NCI-H82 treated with DMSO at 0.1 percent for 48 hours (cell line): ENCODE measurements at regions not wholly inside any gene's neighbourhood (a gene's known extent, or its start where the extent isn't known, plus 50 kb on each side); places are given as distances from the start of the nearest gene placed in this dataset.

Source experiments
- DNase-seq: peaks from one replicate; lab custom pipeline; 2025; ENCODE audit not compliant: unreplicated experiment; lab: John Stamatoyannopoulos, UW

GRCh38 chr2:134136731-134137130, 117.1 kb upstream of the MGAT5 start:
- DNase-seq, result no peak

- DNase-seq, result no peak
Measured at GRCh38 chr2:134137182-134137611, 116.7 kb upstream of the MGAT5 start.

- DNase-seq, result no peak
Measured at GRCh38 chr2:134138115-134138514, 115.8 kb upstream of the MGAT5 start.

DNA sequence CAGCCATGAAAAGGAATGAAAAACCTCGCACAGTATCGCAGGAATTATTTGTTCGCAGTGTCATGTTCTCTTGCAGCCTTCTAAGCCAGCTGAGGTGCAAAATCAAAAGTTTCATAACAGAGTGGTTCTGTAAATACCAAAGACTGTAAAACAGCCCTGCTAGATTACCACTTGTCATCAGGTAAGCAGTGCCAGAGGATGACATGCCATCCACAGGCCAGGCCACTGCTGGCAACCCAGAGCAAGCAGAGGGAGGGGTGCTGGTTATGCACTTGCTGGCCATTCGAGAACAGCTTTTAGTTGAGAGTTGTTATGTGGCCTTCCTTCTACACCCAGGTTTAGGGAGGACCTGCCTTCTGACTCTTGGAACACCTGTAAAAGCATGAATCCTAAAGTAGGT, 114.3 kb upstream of the MGAT5 start:
- DNase-seq, result no peak

DNA sequence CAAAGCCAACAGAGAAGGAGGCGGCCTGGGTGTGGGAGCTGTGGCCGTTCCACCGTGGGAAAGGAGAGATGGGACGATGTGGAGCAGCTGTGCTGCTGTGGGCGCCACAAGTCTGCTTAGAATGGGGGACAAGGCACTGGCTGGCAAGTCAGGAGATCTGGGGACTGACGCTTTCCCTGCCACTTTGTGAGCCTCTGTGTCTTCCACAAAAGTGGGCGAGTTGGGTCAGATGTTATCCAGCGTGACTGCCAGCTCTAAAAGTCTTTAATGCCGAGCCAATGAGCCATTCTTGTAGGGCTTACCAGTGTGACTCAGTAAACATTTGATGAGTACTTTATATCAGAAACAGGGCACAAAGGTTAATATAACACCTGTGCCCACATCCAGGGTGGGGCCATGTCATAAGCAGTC, 113.6 kb upstream of the MGAT5 start:
- DNase-seq, result no peak

- no peak for DNase-seq
Measured at GRCh38 chr2:134141598-134142340, 112.1 kb upstream of the MGAT5 start.

DNA sequence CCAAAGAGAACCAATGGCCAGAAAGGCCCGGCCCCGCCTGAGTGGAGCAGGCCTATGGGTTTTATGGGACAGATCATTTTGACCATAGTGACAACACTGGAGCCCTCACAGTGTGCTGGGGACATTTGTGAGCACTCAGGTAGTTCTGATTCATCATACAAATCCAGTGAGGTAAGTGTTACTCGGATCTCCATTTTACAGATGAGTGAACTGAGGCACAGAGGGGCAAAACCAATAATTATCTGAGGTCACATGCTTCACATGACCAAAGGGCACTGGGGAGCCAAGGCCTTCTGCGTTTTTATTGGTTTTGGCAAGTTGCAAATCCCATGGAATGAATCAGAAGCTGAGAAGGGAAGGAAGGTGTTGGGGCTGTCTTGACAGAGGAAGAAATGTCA, 111.5 kb upstream of the MGAT5 start:
- no peak for DNase-seq

DNA sequence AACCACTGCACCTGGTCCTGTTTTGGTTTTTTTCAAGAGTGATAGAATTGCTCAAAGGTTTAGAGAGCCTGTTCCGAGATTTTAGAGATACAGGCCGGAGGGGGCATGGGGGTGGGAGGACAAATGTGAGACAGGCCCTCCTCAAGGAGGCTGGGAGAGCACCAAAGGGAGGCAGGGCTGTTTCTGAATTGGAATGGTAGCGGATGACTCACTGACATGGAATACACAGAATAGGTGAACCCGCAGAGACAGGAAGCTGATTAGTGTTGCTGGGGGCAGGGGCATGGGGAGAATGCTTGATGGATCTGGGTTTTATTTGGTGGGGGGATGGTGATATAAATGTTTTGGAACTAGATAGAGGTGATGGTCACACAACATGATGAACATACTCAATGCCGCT, 111.0 kb upstream of the MGAT5 start:
- DNase-seq, result no peak

DNA sequence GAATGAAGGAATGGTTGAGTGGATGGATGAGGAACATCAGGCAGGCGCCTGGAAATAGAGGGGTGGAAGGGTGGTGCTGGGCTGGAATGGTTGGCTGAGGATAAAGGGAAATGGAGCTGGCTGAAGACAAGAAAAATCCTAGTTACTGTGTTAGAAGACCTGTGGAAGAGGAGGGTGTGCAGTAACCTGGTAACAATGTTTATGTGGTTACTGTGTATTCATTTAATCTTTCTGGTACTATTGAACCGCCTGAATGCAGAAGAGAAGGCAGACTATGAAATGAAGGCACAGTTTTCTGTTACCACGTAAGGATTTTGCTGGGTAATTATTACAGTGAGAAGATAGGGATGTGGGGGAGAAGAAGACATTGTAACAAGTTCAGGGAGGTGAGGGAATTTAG, 110.3 kb upstream of the MGAT5 start:
- DNase-seq, result peak; percentile 21

- DNase-seq, result peak; percentile 99
Measured at GRCh38 chr2:134144081-134144596, 109.7 kb upstream of the MGAT5 start.

GRCh38 chr2:134144651-134145050, 109.2 kb upstream of the MGAT5 start:
- peak; percentile 81 for DNase-seq

- no peak for DNase-seq
Measured at GRCh38 chr2:134145519-134145918, 108.4 kb upstream of the MGAT5 start.

DNA sequence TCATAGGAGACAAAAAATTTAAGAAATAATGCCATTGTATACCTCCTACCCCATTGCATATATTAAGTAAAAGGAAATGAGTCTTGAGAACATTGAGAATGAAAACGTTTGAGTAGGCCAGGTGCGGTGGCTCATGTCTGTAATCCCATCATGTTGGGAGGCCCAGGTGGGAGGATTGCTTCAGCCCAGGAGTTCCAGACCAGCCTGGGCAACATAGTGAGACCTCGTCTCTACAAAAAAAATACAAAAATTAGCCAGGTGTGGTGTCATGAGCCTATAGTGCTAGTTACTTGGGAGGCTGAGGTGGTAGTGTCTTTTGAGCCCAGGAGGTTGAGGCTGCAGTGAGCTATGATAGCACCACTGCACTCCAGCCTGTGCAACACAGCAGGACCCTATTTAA, 107.7 kb upstream of the MGAT5 start:
- DNase-seq, result no peak

DNA sequence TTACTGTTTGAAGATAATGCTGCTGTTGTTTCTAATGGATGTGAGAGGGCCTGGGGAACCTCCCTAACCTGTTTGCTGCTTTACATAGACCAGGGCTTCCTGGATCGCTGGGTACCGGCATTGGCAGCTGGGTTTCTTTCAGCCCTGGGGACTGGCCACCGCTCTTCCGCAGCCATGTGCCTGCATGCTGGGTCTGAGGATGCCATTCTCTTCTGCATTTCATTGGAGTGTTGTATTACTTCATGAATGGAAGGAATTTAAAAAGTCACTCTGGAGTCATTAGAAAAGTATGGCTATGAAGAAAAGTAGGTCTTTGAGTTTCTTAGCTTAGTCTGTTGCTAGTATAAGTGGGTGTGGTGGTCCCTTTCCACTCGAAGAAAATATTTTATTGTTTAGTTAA, 107.3 kb upstream of the MGAT5 start:
- no peak for DNase-seq

DNA sequence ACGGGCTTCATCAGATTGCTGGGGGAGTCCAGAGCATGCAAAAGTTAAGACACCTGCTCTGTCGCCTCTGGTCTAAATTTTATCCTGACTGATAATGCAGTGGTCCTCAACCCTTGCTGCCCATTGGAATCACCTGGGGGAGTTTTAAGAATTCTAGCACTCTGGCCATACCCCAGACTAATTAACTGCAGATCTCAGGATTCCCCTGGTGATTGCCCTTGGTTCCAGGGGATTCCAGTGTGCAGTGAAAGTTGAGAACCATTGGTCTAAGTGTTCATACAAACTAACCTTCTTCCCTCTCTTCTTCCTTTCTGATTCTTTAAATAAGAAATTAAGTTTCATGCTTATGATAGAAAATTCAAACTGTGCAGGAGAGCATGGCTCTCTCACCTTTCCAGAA, 105.7 kb upstream of the MGAT5 start:
- DNase-seq, result no peak

- DNase-seq, result peak; percentile 27
Measured at GRCh38 chr2:134148843-134149472, 104.9 kb upstream of the MGAT5 start.

GRCh38 chr2:134149904-134150303, 104.0 kb upstream of the MGAT5 start:
- no peak for DNase-seq

- no peak for DNase-seq
Measured at GRCh38 chr2:134150760-134151159, 103.1 kb upstream of the MGAT5 start.

DNA sequence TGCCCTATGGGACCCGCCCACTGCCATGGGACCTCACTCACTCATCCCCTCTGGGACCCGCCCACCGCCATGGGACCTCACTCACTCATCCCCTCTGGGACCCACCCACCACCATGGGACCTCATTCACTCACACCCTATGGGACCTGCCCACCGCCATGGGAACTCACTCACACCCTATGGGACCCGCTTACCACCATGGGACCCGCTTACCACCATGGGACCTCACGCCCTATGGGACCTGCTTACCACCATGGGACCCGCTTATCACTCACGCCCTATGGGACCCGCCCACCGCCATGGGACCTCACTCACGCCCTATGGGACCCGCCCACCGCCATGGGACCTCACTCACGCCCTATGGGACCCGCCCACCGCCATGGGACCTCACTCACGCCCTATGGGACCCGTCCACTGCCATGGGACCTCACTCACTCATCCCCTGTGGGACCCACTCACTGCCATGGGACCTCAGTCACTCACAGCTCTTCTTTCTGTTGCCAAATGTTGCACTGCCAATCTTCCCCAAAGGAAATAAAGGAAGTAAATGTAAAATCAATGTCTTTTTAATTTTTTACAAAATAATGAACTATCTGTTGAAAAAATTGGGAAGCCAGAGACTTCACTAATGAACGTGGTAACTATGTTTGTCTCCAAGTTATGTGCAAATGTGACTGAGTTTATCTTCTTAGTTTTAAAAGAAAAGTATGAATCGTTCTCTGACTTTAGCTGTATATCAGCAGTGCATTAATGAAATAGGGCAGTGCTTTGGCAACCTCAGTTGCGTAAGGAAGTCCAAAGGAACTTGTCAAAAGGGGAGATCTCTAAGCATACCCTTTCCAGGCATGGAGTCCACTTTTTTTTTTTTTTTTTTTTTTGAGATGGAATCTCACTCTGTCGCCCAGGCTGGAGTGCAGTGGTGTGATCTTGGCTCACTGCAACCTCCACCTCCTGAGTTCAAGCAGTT, 101.5 kb upstream of the MGAT5 start:
- DNase-seq, result no peak

- DNase-seq, result peak; percentile 95
Measured at GRCh38 chr2:134153294-134153880, 100.5 kb upstream of the MGAT5 start.

- no peak for DNase-seq
Measured at GRCh38 chr2:134154246-134154645, 99.6 kb upstream of the MGAT5 start.
